PFSK-1 (cell line): ENCODE measurements at regions not wholly inside any gene's neighbourhood (a gene's known extent, or its start where the extent isn't known, plus 50 kb on each side); places are given as distances from the start of the nearest gene placed in this dataset.

ENCODE experiments used
- POLR2AphosphoS5 ChIP-seq: IDR thresholded peaks from 2 replicates; pipeline ENCODE4 v1.6.1; 2012; ENCODE audit warnings: low read depth, mild to moderate bottlenecking, control low read depth, low read length, moderate library complexity
- REST ChIP-seq, 2 experiments: IDR thresholded peaks; 2 replicates each; pipeline versions ENCODE4 v1.6.1 to v1.8.0; 2011 to 2012; ENCODE audit warnings: low read depth in 2 of 2, low read length in 2 of 2, control low read depth in 1 of 2, inconsistent platforms in 1 of 2, mild to moderate bottlenecking in 1 of 2, moderate library complexity in 1 of 2; ENCODE audit not compliant: insufficient read depth in 1 of 2
- SIN3A ChIP-seq: IDR thresholded peaks from 2 replicates; pipeline ENCODE4 v1.6.1; 2012; ENCODE audit warnings: mild to moderate bottlenecking, low read length, moderate library complexity, borderline replicate concordance; ENCODE audit not compliant: insufficient read depth

- TF ChIP-seq POLR2AphosphoS5 (no peak), REST (IDR thresholded peaks at IDR 0.05; ENCODE audit: insufficient read depth in 1 of 2, low read depth in 2 of 2, low read length in 2 of 2) (no peak), SIN3A (no peak)
These were observed 204.5 kb upstream of the LRRC7 start for GRCh38 chr1:69363236-69363635.
